Activated naive CD4-positive, alpha-beta T cell treated with anti-CD3 and anti-CD28 coated beads for 36 hours (primary cell): ENCODE measurements at regions not wholly inside any gene's neighbourhood (a gene's known extent, or its start where the extent isn't known, plus 50 kb on each side); places are given as distances from the start of the nearest gene placed in this dataset.

Source experiments
- CTCF ChIA-PET: fragments of 350-600 bp; sonication (Branson Sonifier 250); formaldehyde crosslinking; loops from one replicate; lab custom pipeline; 2021; ENCODE audit warnings: antibody characterized with exemption; lab: Charles Lee
- DNase-seq: peaks from one replicate; pipeline ENCODE4 v3.0.0-alpha.2; 2020
- H3K27ac Mint-ChIP-seq: one replicate; pipeline ENCODE4 v1.8.0; 2021; ENCODE audit warnings: mild to moderate bottlenecking, mixed read lengths
- H3K27me3 Mint-ChIP-seq: one replicate; pipeline ENCODE4 v1.8.0; 2021; ENCODE audit warnings: low read depth, mixed read lengths
- H3K36me3 Mint-ChIP-seq: one replicate; pipeline ENCODE4 v1.8.0; 2021; ENCODE audit warnings: low read depth, mixed read lengths
- H3K4me1 Mint-ChIP-seq: one replicate; pipeline ENCODE4 v1.8.0; 2021; ENCODE audit warnings: low read depth, mixed read lengths
- H3K4me3 Mint-ChIP-seq: one replicate; pipeline ENCODE4 v1.8.0; 2021; ENCODE audit warnings: mild to moderate bottlenecking, moderate library complexity, mixed read lengths
- H3K9me3 Mint-ChIP-seq: one replicate; pipeline ENCODE4 v1.8.0; 2021; ENCODE audit warnings: mixed read lengths
- intact Hi-C: fragments of 100-400 bp; cut with micrococcal nuclease; formaldehyde crosslinking; loops from one replicate; pipeline ENCODE4 v1.15.1; 2023

DNA sequence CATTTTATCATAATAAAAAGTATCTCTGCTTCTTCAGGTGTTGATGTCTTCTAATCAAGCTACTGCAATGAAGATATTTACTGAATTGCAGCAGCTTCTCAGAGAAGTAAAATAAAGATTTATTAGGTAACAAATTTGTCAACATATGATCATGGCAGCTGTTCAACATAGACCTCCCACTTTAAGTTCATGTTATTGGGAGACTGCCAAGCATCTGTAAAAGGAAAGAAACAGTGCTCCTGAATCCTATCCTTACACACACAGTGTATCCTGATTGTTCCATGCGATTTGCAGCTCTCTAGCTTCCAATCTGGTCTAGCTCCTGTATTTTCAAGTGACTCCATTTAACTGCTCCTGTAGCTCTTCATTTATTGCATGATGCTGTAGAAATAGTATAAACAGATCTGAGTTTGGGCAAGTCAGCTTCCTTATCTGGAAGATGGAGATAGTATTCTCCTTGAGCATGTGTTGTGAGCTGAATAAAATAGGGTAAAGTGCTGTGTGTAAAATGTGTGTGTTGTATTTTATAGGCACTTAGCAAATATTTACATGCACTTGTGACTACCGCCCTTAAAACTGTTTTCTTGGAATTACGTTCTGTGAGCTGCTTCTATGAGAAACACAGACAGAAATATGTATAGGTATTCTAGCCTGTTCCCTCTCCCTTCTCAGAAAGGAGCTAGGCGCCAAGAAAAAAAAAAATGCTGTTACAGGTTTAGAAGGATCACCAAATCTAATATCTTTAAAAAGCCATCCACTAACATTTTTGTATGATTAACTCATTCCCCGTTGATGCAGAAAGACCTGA lies 290.6 kb downstream of the JRKL start:
- no peak for DNase-seq
- peaks cover 1% of the 10 kb centered on the region for H3K9me3 Mint-ChIP-seq
- no peaks in the 10 kb centered on the region for H3K4me1 Mint-ChIP-seq
- no peaks in the 10 kb centered on the region for H3K36me3 Mint-ChIP-seq
- H3K4me3 Mint-ChIP-seq, result no peak overlapping the region
- intact Hi-C loops, result no loop called here
- H3K27ac Mint-ChIP-seq, result no peak overlapping the region
- H3K27me3 Mint-ChIP-seq, result no peaks in the 10 kb centered on the region
- CTCF ChIA-PET, result interaction anchor here (0.7 kb wide), 2 partner anchors 216 to 352 kb away, joined by 3 to 5 read pairs; no protein-coding TSS in a partner anchor

DNA sequence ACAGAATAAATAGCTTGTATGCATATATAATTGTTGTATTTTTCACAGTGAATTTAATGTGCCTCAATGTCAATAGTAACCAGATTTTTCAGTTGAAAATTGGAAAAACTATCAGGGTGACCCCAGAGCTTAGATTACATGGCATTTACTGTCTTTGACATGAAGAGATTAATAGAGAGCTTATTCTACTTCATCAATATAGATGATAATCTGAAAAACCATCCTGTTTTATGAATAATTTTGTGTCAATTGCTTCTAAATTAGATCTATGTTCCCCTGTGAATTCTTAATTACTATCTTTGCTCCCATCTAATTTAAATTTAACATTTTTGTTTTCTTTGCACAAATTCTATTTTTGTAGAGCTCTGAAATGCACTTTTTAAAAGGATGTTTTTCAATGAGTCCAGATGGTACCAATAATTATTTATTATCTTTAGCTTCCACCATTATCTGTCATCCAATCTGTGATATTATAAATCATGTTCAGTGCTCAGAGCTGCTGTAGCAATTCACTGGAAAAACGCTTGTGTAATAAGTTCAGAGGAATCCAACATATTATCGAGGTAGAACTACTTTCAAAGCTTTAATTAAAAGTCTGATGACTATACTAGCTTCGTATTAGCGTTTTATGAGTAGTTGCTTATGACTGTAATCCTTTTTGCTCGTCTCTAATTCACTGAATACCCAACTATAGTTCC lies 291.4 kb downstream of the JRKL start:
- Mint-ChIP-seq H3K36me3 (no peaks in the 10 kb centered on the region), H3K4me1 (no peaks in the 10 kb centered on the region), H3K27me3 (no peaks in the 10 kb centered on the region), H3K9me3 (peaks cover 1% of the 10 kb centered on the region), H3K4me3 (no peak overlapping the region), H3K27ac (no peak overlapping the region)
- CTCF ChIA-PET, result interaction anchor here (0.7 kb wide), 1 partner anchor 352 kb away, joined by 5 read pairs; no protein-coding TSS in a partner anchor
- no peak for DNase-seq
- intact Hi-C loops, result no loop called here

DNA sequence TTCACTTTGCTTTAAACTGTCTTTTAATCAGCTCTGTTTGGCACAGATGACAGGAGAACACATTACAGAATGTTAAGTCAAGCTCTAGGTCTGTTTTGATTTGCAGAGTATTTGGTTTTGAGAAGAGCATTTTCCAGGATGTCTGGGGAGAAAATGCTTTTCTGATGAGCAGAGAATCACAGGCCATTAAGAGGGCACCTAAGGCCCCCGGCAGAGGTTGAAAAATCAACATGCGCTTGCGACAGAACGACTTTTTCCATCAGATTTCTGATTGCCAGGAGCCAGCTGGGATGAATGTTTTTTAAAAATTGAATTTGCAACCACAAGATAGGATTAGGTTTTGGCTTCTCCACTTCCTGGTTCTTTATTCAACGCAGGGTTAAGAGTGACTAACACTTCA lies 304.5 kb downstream of the JRKL start:
- intact Hi-C loops, result no loop called here
- Mint-ChIP-seq H3K4me3 (no peak overlapping the region), H3K27ac (no peak overlapping the region), H3K36me3 (no peaks in the 10 kb centered on the region), H3K4me1 (no peaks in the 10 kb centered on the region), H3K27me3 (no peaks in the 10 kb centered on the region), H3K9me3 (no peaks in the 10 kb centered on the region)
- CTCF ChIA-PET, result no interaction called here
- no peak for DNase-seq

DNA sequence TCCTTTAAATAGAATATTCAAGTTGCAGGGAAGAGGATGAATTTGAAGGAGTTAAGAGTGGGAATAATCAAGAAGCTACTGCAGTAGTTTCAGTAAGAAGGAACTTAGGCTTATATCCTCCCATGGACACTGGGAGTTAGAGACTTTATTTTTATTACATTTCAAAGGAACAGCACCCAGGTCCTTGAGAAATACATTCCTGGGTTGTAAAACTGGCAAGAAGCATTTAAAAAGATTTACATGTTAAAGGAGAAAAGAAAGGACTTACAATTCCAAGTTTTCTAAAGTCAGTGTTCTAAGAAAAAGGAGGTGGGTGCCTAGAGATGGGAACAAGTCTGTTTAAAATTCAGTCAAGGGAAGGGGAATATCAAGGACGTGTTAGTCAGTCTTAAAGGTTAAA lies 306.9 kb downstream of the JRKL start:
- Mint-ChIP-seq H3K9me3 (no peaks in the 10 kb centered on the region), H3K4me1 (no peaks in the 10 kb centered on the region), H3K27me3 (no peaks in the 10 kb centered on the region), H3K36me3 (no peaks in the 10 kb centered on the region), H3K27ac (no peak overlapping the region), H3K4me3 (no peak overlapping the region)
- CTCF ChIA-PET, result no interaction called here
- intact Hi-C loops, result no loop called here
- DNase-seq, result no peak

GRCh38 chr11:96697466-96697865 lies 307.7 kb downstream of the JRKL start:
- no peak overlapping the region for H3K27ac Mint-ChIP-seq
- no peaks in the 10 kb centered on the region for H3K36me3 Mint-ChIP-seq
- intact Hi-C loops, result no loop called here
- DNase-seq, result no peak
- H3K4me3 Mint-ChIP-seq, result no peak overlapping the region
- H3K27me3 Mint-ChIP-seq, result no peaks in the 10 kb centered on the region
- H3K9me3 Mint-ChIP-seq, result no peaks in the 10 kb centered on the region
- no peaks in the 10 kb centered on the region for H3K4me1 Mint-ChIP-seq
- CTCF ChIA-PET, result no interaction called here

DNA sequence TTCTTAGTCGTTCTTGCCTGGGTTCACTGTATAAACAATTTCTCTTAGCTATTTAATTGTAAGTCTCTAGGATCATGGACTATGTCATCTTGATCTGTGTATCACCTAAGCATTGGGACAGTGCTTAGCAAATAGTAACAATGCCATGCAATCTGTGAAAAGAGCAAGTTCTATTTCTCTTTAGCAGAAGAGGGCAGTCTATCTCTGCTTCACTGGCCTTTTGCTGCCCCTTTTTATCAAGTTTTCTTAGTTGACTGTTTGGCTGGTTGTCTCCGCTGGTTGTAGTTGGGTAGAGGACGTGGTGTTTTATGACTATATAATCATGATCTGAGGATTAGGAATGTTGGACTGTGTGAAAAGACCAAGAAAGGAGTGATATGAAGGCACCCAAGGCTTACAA lies 315.0 kb downstream of the JRKL start:
- Mint-ChIP-seq H3K4me1 (no peaks in the 10 kb centered on the region), H3K27me3 (no peaks in the 10 kb centered on the region), H3K27ac (no peak overlapping the region), H3K9me3 (peaks cover 1% of the 10 kb centered on the region), H3K36me3 (no peaks in the 10 kb centered on the region), H3K4me3 (no peak overlapping the region)
- no peak for DNase-seq
- CTCF ChIA-PET, result no interaction called here
- intact Hi-C loops, result no loop called here

DNA sequence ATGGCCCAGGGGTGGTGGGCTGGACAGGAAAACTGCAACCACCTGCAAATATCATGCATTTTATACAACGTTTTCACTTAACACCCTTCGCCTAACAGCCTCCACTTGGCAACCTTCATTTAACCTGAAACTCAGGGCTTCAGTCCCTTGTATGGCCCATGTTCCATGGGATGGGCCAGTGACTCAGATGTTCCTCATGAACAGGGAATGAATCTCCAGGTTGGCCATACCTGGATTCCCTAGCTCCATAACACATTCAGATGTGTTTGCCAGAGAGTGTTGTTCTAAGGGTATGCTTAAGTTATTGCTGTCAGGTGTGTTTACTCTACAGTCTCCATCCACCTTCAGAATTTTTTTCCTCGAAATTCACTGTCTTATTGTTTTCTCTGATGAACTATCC lies 316.9 kb downstream of the JRKL start:
- Mint-ChIP-seq H3K9me3 (peaks cover 1% of the 10 kb centered on the region), H3K4me1 (no peaks in the 10 kb centered on the region), H3K36me3 (no peaks in the 10 kb centered on the region), H3K27me3 (no peaks in the 10 kb centered on the region), H3K27ac (no peak overlapping the region), H3K4me3 (no peak overlapping the region)
- DNase-seq, result no peak
- intact Hi-C loops, result no loop called here
- CTCF ChIA-PET, result no interaction called here

DNA sequence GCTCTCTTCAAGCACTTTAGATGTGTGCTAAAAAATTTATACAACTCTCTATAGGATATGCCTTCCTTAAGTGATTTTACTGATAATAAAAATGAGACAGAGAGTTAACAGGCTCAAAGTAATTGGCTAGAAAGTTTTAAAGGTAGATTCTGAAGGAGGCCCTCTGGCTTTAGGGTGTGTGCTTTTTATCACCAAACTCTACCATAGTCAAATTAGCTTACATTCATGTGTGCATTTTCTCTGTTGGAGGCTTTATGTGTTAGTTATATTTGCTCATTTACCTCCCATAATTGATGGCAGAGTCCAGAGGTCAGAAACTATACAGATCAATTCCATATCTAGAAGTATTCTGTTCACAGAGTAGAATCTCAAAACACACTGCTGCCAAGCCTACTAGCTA lies 317.5 kb downstream of the JRKL start:
- no peak for DNase-seq
- Mint-ChIP-seq H3K4me1 (no peaks in the 10 kb centered on the region), H3K9me3 (peaks cover 1% of the 10 kb centered on the region), H3K27ac (no peak overlapping the region), H3K27me3 (no peaks in the 10 kb centered on the region), H3K4me3 (no peak overlapping the region), H3K36me3 (no peaks in the 10 kb centered on the region)
- intact Hi-C loops, result no loop called here
- CTCF ChIA-PET, result no interaction called here

DNA sequence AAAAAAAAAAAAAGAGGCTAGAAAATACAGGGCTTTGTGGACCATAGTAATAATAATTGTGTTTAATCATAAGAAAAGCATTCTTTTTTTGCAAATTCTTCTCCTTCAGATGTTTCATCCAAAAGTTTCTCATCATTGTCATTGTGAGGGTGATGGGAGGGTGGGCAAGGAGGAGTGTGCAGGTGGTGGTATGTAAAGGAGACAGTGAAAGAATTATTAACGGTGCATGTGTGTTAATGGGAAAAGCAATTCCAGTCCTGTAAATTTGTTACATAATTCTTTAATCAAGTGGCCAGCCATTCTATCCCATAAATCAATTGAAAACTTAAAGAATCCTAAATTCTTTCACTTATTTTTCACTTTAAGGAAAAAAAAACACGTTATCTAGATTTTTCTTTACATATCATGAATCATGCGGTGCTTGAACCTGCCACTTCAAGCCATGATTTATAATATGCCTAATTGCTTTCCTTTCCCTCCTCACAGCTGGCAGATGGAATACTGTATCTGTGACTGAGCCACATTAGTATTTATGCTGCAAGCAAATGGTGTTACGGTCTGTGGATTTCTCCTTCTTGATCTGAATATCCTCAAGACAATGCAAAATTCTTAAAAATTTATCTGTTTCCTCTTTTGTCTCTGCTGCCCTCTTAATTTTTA lies 318.5 kb downstream of the JRKL start:
- no peak for DNase-seq
- H3K27ac Mint-ChIP-seq, result no peak overlapping the region
- CTCF ChIA-PET, result interaction anchor here (0.7 kb wide), 1 partner anchor 244 kb away, joined by 3 read pairs; no protein-coding TSS in a partner anchor

DNA sequence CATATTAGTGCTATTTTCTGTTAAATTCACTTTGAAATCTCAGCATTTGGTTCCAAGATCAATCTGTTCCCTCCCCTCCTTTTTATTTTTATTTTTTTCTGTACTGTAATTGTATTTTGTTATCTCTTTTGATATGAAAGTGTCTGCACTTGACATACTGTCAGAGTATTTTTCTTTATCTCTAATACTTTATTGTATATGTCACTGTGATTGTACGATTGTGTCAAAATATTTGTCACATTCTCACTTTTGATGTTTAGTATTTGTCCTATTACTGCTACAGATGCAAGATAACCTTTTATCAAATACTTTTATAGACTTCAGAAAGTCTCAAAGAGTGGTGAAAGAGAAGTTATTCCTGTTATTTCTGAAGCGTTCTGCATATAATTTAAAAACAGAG lies 323.5 kb downstream of the JRKL start:
- Mint-ChIP-seq H3K9me3 (no peaks in the 10 kb centered on the region), H3K27me3 (no peaks in the 10 kb centered on the region), H3K27ac (no peak overlapping the region), H3K4me3 (no peak overlapping the region), H3K4me1 (no peaks in the 10 kb centered on the region), H3K36me3 (no peaks in the 10 kb centered on the region)
- no peak for DNase-seq
- CTCF ChIA-PET, result no interaction called here
- intact Hi-C loops, result no loop called here

More for the DNA sequence above, 318.5 kb downstream of the JRKL start:
- intact Hi-C loops, result no loop called here
- H3K4me1 Mint-ChIP-seq, result no peaks in the 10 kb centered on the region
- H3K9me3 Mint-ChIP-seq, result peaks cover 1% of the 10 kb centered on the region
- no peak overlapping the region for H3K4me3 Mint-ChIP-seq
- no peaks in the 10 kb centered on the region for H3K36me3 Mint-ChIP-seq
- no peaks in the 10 kb centered on the region for H3K27me3 Mint-ChIP-seq

GRCh38 chr11:96714689-96715088 lies 324.9 kb downstream of the JRKL start:
- Mint-ChIP-seq H3K4me1 (no peaks in the 10 kb centered on the region), H3K9me3 (no peaks in the 10 kb centered on the region), H3K27me3 (no peaks in the 10 kb centered on the region), H3K36me3 (no peaks in the 10 kb centered on the region), H3K27ac (no peak overlapping the region), H3K4me3 (no peak overlapping the region)
- intact Hi-C loops, result no loop called here
- DNase-seq, result no peak
- CTCF ChIA-PET, result interaction anchor here (0.6 to 0.7 kb wide), 2 partner anchors 40 to 217 kb away, joined by 3 read pairs; no protein-coding TSS in a partner anchor

GRCh38 chr11:96715208-96715607 lies 325.4 kb downstream of the JRKL start:
- Mint-ChIP-seq H3K27me3 (no peaks in the 10 kb centered on the region), H3K4me3 (no peak overlapping the region), H3K4me1 (no peaks in the 10 kb centered on the region), H3K27ac (no peak overlapping the region), H3K36me3 (no peaks in the 10 kb centered on the region), H3K9me3 (no peaks in the 10 kb centered on the region)
- CTCF ChIA-PET, result no interaction called here
- intact Hi-C loops, result no loop called here
- DNase-seq, result no peak
